Keratinocyte (primary cell): ENCODE measurements at regions not wholly inside any gene's neighbourhood (a gene's known extent, or its start where the extent isn't known, plus 50 kb on each side); places are given as distances from the start of the nearest gene placed in this dataset.

Experiments used
- DNase-seq: peaks from one replicate; pipeline ENCODE4 v3.0.0-alpha.2; 2011; ENCODE audit warnings: low read depth, missing footprints, low spot score
- FAIRE-seq: peaks from 2 replicates; lab custom pipeline; 2011; peaks lifted over from hg19 to GRCh38; lab: Jason Lieb, UNC
- H2AFZ ChIP-seq: 2 replicates; pipeline ENCODE4 v1.6.0; 2012; ENCODE audit warnings: low read length, control low read depth, inconsistent platforms; ENCODE audit not compliant: control insufficient read depth
- H3K27ac ChIP-seq: 2 replicates; pipeline ENCODE4 v1.5.1; 2011; ENCODE audit warnings: low read length; ENCODE audit not compliant: control insufficient read depth, insufficient read depth
- H3K27me3 ChIP-seq: 3 replicates; pipeline ENCODE4 v1.6.0; 2011; ENCODE audit warnings: low read length; ENCODE audit not compliant: control insufficient read depth, insufficient read depth; ENCODE audit errors: extremely low read depth
- H3K36me3 ChIP-seq, 2 experiments: 2 replicates in 1 of 2; 3 replicates in 1 of 2; pipeline ENCODE4 v1.5.1; 2011; ENCODE audit warnings: low read length in 2 of 2, mild to moderate bottlenecking in 1 of 2; ENCODE audit not compliant: control insufficient read depth in 2 of 2, insufficient read depth in 2 of 2; ENCODE audit errors: extremely low read depth in 1 of 2
- H3K4me1 ChIP-seq: 3 replicates; pipeline ENCODE4 v1.5.1; 2011; ENCODE audit warnings: low read length; ENCODE audit not compliant: control insufficient read depth, insufficient read depth; ENCODE audit errors: extremely low read depth
- H3K4me2 ChIP-seq: 3 replicates; pipeline ENCODE4 v1.6.0; 2011; ENCODE audit warnings: low read depth, low read length; ENCODE audit not compliant: control insufficient read depth, insufficient read depth; ENCODE audit errors: extremely low read depth
- H3K4me3 ChIP-seq, 3 experiments: fragments of 200-600 bp in 1 of 3; sonication (generic) in 1 of 3; 2 replicates in 2 of 3; 3 replicates in 1 of 3; pipeline ENCODE4 v1.5.1; 2011 to 2016; ENCODE audit warnings: low read length in 3 of 3, mild to moderate bottlenecking in 3 of 3, control low read depth in 2 of 3, inconsistent platforms in 1 of 3, low read depth in 1 of 3, mixed read lengths in 1 of 3, mixed run types in 1 of 3, moderate library complexity in 1 of 3; ENCODE audit not compliant: control insufficient read depth in 2 of 3, insufficient read depth in 2 of 3; ENCODE audit errors: extremely low read depth in 1 of 3
- H3K79me2 ChIP-seq: 2 replicates; pipeline ENCODE4 v1.6.0; 2012; ENCODE audit warnings: low read length; ENCODE audit not compliant: control insufficient read depth, insufficient read depth
- H3K9ac ChIP-seq: 3 replicates; pipeline ENCODE4 v1.6.0; 2011; ENCODE audit warnings: low read length; ENCODE audit not compliant: control insufficient read depth, insufficient read depth; ENCODE audit errors: extremely low read depth
- H3K9me1 ChIP-seq: 3 replicates; pipeline ENCODE4 v1.6.0; 2011; ENCODE audit warnings: low read length; ENCODE audit not compliant: control insufficient read depth, insufficient read depth; ENCODE audit errors: extremely low read depth
- H3K9me3 ChIP-seq: 2 replicates; pipeline ENCODE4 v1.5.1; 2012; ENCODE audit warnings: low read depth, low read length; ENCODE audit not compliant: control insufficient read depth
- H4K20me1 ChIP-seq: 3 replicates; pipeline ENCODE4 v1.6.0; 2011; ENCODE audit warnings: low read length; ENCODE audit not compliant: control insufficient read depth, insufficient read depth; ENCODE audit errors: extremely low read depth
- EZH2 ChIP-seq: IDR thresholded peaks from one replicate; pipeline ENCODE4 v1.6.1; 2012; ENCODE audit warnings: inconsistent platforms, mild to moderate bottlenecking, low read length, moderate library complexity
- dilution Hi-C: fragments of 300-500 bp; cut with MboI; formaldehyde crosslinking; loops from one replicate; pipeline ENCODE4 v1.7.0; 2020; ENCODE audit warnings: low sequenced_read_pairs; ENCODE audit not compliant: extremely low pct_ligation_motif_present
- TF ChIP-seq, protein P1 (sequence below), 3 experiments: IDR thresholded peaks in 1 of 3; conservative IDR thresholded peaks in 1 of 3; optimal IDR thresholded peaks in 1 of 3; 2 replicates in 2 of 3; 3 replicates in 1 of 3; pipeline versions ENCODE3 to v1.5.1; 2011; ENCODE audit warnings: low read length in 3 of 3, mild to moderate bottlenecking in 3 of 3, moderate library complexity in 2 of 3, control low read depth in 1 of 3, inconsistent platforms in 1 of 3; ENCODE audit not compliant: insufficient read depth in 2 of 3; ENCODE audit errors: extremely low read depth in 1 of 3

- Histone ChIP-seq H3K4me1 (no peaks in the 10 kb centered on the region), H3K9ac (no peak overlapping the region), H3K27me3 (no peaks in the 10 kb centered on the region), H3K4me3 (no peak overlapping the region), H3K36me3 (no peaks in the 10 kb centered on the region), H3K27ac (no peak overlapping the region), H2AFZ (no peak overlapping the region), H3K9me3 (peaks cover 4% of the 10 kb centered on the region), H3K79me2 (no peaks in the 10 kb centered on the region), H4K20me1 (no peaks in the 10 kb centered on the region), H3K4me2 (no peak overlapping the region), H3K9me1 (no peaks in the 10 kb centered on the region)
- FAIRE-seq (no peak), DNase-seq (no peak)
- no peak for TF ChIP-seq EZH2
- TF ChIP-seq, protein P1, sequence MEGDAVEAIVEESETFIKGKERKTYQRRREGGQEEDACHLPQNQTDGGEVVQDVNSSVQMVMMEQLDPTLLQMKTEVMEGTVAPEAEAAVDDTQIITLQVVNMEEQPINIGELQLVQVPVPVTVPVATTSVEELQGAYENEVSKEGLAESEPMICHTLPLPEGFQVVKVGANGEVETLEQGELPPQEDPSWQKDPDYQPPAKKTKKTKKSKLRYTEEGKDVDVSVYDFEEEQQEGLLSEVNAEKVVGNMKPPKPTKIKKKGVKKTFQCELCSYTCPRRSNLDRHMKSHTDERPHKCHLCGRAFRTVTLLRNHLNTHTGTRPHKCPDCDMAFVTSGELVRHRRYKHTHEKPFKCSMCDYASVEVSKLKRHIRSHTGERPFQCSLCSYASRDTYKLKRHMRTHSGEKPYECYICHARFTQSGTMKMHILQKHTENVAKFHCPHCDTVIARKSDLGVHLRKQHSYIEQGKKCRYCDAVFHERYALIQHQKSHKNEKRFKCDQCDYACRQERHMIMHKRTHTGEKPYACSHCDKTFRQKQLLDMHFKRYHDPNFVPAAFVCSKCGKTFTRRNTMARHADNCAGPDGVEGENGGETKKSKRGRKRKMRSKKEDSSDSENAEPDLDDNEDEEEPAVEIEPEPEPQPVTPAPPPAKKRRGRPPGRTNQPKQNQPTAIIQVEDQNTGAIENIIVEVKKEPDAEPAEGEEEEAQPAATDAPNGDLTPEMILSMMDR (optimal IDR thresholded peaks at IDR 0.05 in 1 of 3, IDR thresholded peaks at IDR 0.05 in 1 of 3, conservative IDR thresholded peaks at IDR 0.05 in 1 of 3; ENCODE audit: extremely low read depth in 1 of 3, insufficient read depth in 2 of 3, low read length in 3 of 3): no peak
- dilution Hi-C loops: no loop called here
Observed at GRCh38 chr7:98697083-98697482, 80.0 kb downstream of the NPTX2 start.

- H3K9me1 ChIP-seq: no peaks in the 10 kb centered on the region
- no peak overlapping the region for H3K4me2 ChIP-seq
- dilution Hi-C loops: no loop called here
- H3K4me3 ChIP-seq: no peak overlapping the region
- no peak overlapping the region for H3K27ac ChIP-seq
- no peak for FAIRE-seq
- TF ChIP-seq, protein P1 (optimal IDR thresholded peaks at IDR 0.05 in 1 of 3, IDR thresholded peaks at IDR 0.05 in 1 of 3, conservative IDR thresholded peaks at IDR 0.05 in 1 of 3; ENCODE audit: extremely low read depth in 1 of 3, insufficient read depth in 2 of 3, low read length in 3 of 3): no peak
- no peak for TF ChIP-seq EZH2
- H3K9me3 ChIP-seq: peaks cover 4% of the 10 kb centered on the region
- no peaks in the 10 kb centered on the region for H3K36me3 ChIP-seq
- H3K27me3 ChIP-seq: no peaks in the 10 kb centered on the region
- H3K4me1 ChIP-seq: no peaks in the 10 kb centered on the region
- no peaks in the 10 kb centered on the region for H4K20me1 ChIP-seq
- H3K9ac ChIP-seq: no peak overlapping the region
- no peak overlapping the region for H2AFZ ChIP-seq
- no peaks in the 10 kb centered on the region for H3K79me2 ChIP-seq
- DNase-seq: no peak
Observed at GRCh38 chr7:98697485-98698240, 80.6 kb downstream of the NPTX2 start.
